GM21390 (cell line): ENCODE measurements at regions not wholly inside any gene's neighbourhood (a gene's known extent, or its start where the extent isn't known, plus 50 kb on each side); places are given as distances from the start of the nearest gene placed in this dataset.

Source experiments
- ATAC-seq: cut with Tn5 transposase; IDR thresholded peaks from one replicate; pipeline ENCODE4 v1.9.1; 2021; ENCODE audit not compliant: unreplicated experiment

DNA sequence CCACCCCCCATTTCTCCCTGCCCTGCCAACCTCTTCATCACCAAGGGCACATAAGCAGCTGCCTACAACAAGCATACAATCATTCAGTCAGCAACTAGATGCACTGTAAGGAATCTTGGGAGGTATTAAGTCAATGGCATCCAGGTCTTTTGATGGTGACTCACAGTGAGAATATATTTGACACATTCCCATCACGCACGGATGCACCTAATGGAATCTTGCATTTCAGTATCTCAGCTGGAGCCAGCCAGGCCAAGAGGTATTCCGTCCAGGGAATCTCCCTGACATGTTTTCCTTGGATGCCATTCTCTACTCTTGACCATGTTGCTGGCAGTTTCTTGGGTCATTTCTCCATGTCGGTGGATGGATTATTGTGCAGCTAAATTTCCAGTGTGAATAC, 73.9 kb upstream of the CAPRIN2 start:
- ATAC-seq, result no peak

DNA sequence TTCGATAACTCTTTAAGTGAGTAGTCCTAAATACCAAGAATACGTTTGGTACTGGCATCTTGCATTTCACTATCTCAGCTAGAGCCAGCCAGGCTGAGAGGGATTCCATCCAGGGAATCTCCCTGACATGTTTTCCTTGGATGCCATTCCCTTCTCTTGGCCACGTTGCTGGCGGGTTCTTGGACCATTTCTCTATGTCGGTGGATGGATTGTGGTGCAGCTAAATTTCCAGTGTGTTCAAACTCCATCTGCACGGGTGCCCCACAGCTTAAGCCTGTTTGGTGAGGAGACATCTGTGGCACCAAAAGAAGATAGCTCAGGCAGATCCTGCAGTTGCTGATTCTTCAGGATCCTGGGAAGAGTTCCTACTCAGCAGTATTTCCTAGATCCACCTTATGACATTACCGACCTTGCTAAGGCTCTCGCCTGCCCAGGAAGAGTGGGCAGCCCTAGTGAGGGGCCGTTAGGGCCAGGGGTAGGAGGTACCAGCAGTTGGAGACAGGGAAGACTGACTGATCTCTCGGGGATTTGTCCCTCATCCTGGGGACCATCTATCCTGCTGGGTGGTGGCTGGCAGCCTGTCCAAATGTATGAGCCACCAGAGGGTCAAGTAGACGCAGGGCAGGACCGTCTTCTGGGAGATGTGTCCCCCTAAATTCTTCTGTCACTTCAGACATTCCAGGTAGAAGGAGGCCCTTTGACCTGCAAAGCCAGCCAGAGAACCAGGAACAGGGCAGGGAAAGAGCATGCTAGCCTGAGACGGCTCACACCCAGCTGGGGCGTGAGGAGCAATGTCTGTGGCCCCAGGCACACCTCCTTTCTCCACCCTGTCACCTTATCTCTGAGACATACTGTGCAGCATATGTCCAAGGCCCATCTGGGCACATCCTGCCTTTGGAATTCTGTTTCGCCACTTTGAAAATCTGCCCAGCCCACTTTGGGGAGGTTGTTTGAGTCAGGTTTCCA, 72.6 kb upstream of the CAPRIN2 start:
- ATAC-seq, result no peak

DNA sequence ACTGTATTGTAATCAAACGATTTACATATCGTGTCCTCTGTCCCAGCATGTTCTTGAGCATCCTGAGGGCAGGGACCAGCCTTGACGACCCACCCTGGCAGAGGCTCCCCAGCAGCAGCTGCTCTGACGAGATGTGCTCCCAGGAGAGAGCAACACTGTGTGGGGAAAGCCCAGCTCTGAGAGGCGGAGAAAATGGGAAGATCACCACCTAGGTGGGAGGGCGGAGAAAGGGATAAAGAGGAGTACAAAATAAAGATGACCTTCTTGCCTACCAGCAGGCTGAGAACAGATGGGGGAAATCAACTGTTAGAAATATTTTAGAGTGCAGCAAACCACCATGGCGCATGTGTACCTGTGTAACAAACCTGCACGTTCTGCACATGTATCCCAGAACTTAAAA, 71.5 kb upstream of the CAPRIN2 start:
- ATAC-seq, result no peak

DNA sequence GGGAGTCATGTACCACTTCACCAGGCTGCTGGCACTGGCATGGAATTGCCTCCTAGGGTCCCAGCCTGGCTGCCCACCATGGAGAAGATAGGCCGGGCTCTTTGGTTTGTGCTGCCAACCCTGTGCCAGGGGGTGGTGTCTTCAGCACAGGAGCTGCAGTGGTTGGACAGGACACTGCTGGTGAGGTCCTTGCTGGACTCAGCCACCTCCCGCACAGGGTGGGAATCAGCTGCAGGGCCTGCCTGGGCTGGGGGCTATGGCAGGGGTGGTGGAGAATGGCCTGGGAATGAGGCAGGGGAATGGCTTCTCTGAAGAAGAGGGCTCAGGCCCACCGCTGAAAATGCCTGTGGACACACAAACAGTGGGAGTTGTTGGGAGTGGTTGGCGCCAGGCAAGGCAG, 70.6 kb upstream of the CAPRIN2 start:
- ATAC-seq, result no peak

DNA sequence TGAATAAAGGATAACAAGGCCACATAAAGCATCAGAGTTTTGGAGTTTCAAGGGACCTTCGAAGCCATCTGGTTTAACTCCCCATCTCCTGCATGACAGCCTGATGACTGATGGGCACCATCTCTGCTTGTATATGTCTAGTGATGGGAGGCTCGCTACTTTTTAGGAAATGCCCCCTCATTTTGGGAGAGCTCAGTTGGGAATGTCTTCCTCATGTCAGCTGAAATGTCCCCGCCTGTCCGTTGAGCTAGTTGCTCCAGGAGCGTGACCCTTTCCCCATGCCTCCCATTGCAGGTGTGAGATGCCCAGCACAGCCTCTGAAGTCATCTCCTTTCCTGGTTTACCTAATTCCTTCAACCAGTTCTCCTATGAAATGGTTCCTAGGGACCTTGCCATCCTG, 69.6 kb upstream of the CAPRIN2 start:
- ATAC-seq, result no peak

DNA sequence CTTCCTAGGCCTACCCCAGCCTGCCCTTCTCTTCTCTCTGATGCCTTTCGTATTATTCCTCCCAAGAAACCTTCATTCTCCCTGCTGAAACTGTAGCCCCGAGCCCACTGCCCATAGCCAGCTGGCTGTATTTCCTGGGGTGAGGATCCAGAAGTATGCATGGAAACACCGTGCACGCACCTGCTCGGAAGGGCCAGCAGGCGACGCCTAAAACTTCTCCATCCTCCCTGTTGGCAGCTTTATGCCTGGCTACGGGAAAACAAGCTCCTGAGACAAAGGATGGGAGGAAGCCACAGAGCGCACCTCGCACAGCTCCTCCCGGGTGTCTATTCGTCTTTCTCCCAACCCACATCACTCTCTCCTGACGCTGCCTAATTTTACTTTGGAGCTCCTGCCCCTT, 69.0 kb upstream of the CAPRIN2 start:
- ATAC-seq, result no peak

DNA sequence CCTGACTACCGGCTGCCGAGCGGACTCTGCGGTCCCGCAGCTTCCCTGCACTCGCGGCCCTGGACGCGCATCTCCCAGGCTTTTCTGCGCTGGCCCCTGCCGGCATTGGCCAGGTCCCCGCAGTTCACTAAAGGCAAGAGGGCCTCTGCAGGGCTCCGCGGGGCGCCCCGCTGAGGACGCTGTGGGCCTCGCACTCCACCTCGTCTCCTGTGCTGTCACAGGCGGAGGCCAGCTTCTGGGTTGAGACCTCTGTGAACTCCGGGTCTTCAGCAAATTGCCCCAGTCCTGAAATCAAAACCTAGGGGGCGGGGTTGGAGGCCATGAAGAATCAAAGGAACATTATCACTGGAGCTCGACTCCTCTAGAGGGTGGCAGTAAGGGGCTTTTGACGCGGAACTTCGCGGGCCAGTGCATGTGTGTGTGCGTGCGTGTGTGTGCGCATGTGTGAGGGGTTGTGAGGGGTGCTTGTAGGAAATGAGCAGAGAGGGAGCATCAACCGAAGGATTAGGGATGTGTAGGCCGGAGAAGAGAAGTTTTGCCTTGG, 68.5 kb upstream of the CAPRIN2 start:
- ATAC-seq, result peak; percentile 44

DNA sequence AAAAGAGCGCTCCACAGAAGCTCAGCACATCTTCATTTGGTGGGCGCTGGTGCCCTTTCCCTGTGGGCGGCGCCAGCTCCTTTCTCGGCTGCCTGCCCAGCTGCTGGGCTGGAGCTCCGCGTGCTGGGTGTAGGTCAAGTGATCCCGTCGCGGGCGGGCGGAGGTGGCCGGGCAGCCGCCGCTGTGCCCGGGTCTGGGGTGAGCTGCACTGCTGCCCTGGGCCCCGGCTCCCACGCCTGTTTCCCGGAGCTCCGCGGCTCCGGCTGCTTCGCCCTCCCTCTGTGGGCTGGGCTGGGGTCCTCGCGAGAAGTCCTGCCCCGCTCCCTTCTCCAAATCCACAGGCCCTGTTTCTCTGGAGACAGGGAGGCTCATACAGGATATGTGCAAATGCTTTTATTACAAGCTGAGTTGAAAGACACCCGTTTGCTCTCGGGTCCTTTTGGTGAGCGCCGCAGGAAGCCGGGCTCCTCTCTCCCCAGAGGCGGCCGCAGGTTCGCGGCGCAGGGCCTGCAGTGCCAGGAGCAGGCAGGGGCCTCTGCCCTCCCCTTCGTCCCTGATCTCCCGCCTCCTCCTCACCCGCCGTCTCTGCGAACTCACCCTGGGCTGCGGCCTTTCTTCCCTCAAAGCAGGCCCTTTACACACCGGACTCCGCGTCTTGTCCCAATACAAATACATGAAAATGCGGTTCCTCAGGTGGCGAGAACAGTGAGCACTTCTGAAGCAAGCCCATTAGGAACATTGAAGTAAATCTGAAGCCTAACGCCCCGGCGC, 67.8 kb upstream of the CAPRIN2 start:
- peak; percentile 56 for ATAC-seq

DNA sequence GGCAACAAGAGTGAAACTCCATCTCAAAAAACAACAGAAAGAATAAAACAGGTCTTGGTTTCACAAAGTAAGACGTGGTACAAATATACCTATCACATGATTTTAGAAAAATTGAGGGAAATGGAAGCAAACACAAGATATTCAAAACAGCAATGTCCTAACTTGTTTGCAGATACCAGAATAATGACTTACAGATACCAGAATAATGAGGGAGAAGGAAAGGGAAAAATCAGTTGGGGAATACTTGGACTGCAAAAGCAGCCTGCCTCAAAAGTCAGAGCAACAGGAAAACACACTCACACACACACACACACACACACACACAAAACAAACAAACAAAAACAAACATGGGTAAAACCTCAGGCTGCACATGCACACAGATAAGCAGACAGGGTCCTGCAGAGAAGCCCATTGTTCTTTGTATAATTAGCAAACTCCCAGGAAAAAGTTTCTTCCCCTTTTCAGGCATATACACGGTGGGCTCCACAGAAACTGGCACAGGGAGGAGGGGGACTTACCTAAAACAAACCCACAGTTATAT, 65.7 kb upstream of the CAPRIN2 start:
- ATAC-seq, result no peak

DNA sequence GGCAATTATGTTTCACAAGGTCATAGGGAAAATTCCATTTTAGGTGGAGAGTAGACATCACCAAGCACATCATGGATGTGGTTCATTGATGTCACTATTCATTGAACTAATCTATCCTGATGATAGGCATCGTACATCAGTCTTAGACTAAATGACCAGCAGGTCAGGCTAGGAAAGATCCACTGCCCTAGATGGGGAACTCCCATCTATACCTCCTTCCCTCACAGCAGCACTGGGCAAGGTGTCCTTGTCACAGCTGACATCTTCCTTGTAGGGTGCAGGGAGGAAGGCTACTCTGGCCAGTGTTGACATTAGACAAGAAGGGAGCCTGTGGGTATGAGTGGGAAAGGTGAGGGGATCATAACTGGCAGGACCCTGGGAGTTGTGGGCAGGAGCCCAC, 63.8 kb upstream of the CAPRIN2 start:
- ATAC-seq, result no peak

DNA sequence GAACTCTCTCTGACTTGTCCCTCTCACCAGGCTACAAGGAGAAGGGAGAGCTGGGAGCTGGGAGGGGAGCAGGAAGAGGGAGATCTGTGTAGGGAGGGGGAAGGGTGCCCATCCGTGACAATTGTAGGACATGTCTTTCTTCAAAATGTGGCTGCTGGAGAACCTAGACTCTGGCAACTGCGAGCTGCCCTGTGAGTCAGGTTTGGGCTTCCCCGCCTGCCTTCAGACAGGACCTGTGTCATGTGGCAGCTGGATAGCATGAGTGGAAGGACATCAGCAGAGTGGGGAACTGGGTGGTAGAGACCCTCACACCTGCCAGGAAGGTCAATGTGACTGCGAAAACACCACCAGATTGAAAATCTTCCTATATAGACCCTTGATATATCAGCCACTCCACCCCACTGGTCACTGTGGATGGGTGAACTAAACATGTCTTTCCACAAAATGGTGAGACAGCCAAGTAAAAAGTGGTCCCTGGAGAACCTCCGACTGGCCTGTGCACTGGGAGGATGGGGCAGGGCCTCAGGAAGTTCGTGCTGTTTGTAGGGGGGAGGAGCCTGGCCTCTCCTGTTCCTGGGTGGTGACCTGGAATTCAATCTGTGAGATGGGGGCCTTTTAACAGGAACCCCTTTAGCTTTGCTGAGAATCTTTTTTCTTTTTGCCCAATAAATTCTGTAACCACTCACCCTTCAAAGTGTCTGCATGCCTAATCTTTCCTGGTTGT, 62.2 kb upstream of the CAPRIN2 start:
- no peak for ATAC-seq

DNA sequence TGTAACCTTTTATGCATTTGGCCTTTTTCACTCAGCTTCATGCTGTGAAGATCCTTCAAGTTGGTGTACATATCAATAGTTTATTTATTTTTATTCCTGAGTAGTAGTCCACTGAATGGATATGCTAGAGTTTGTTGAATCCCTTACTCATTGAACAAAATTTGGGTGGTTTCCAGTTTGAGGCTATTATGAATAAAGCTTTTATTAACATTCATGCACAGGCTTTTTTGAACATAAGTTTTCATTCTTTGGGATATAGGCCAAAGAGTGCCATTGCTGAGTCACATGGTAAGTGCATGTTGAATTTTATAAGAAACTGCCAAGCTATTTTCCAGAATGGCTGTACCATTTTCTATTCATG, 59.5 kb upstream of the CAPRIN2 start:
- ATAC-seq, result no peak

DNA sequence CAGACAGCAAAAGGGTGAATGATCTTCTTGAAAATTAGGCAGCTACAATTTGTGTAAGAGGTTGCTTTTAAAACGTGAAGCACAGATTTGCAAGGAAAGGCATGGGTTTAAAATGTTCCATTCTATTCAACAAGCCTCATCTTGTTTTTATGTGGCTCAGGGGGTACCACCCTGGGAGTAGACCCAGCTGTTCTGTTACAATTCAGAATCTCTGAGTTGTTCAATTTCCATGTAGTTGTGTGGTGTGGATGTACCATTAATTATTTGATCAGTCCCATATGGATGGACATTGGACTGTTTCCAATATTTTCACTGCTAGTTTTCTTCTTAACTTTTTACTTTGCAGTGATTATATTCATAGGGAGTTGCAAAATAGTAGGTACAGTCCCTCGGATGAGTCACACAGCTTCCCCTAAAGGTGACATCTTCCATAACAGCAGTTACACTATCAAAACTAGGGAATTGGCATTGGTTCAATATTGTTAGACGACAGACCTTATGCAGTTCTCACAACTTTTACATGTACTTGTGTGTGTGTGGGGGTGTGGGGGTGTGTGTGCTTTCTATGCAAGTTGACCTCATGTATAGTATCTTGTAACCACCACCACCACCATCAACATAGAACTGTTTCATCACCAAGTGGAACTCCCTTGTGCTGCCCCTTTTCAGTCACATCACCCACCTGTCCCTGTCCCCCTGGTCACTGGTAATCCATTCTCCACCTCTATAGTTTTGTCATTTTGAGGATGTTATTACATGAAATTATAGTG, 59.0 kb upstream of the CAPRIN2 start:
- no peak for ATAC-seq

DNA sequence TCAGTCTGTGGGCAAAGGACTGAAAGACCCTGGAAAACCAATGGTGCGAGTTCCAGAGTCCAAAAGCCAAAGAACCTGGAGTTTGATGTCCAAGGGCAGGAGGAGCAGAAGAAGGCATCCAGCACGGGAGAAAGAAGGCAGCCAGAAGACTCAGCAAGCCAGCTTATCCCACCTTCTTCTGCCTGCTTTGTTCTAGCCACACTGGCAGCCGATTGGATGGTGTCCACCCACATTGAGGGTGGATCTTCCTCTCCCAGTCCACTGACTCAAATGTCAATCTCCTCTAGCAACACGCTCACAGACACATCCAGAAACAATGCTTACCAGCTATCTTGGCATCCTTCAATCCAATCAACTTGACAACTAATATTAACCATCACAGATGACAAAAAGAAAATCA, 57.2 kb upstream of the CAPRIN2 start:
- no peak for ATAC-seq

DNA sequence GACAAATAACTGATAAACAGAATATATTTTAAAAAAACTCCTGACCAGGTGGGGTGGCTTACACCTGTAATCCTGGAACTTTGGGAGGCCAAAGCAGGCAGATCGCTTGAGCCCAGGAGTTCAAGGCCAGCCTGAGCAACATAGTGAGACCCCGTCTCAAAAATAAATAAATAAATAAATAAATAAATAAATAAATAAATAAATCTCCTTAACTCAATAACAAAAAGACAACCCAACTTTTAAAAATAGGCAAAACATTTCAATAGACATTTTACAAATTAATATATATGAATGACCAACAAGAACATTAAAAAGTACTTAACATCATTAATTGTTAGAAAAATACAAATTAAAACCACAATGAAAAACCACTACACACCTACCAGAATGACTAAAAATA, 56.2 kb upstream of the CAPRIN2 start:
- ATAC-seq, result no peak

DNA sequence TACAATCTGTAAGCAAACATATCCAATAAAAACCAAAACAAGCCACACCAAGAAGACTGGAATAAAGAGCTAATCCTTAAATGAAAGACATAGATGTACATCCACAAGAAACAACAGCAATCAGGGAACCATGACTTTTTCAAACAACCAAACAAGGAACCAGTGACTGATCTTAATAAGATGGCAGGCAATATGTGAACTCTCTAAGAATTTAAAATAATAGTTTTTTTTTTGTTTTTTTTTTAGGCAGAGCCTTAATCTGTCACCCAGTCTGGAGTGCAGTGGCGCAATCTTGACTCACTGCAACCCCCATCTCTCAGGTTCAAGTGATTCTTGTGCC, 52.9 kb upstream of the CAPRIN2 start:
- ATAC-seq, result no peak

DNA sequence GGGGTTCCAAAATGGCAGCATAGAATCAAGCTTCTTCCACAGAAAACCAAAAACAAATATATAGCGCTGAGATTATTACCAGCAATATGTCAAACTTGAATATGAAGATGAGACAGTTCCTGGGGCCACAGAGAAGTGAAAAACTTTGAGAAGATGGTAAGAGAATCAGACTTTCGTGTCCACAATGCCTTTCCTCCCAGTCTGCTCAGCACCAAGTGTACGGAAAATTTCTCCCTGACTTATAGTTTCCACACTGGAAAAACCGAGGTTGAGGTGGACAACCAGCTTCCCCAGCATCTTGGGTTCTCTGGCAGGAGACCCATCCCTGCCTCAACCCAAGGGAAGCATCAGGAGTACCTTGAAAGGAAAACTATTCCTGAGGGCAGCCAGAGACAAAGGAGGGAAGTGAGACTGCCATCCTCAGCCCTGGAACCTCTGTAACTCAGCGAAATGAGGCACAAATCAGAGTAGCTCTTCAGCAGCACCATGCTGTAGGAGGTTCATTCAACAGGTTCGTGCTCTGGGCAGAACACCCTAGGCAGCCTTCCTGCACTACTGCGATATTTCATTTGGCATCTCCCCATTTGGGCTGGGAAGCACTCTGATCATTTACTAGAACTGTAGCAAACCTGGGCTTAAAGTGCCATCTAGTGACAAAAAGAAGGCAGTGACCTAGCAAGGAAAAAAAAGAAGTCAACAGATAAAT, 52.4 kb upstream of the CAPRIN2 start:
- peak; percentile 58 for ATAC-seq

DNA sequence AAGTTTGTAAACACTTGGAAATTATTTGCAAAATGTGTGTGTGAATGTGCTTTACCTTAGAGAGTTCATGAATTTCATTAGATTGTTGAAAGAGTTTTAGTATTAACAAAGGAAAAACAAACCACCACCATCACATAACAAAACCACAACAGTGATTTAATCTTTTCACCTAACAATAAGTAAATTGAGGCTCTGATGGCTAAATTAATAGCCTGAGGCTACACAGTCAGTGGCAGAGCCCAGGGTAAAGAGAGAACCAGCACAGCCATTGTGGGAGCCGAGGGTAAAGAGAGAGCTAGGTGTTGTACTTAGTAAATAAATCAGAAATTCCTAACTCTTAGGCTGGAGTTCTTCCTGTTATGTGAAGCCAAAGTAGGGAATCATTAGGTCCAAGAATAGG, 51.2 kb upstream of the CAPRIN2 start:
- no peak for ATAC-seq
